ACC112 (cell line): ENCODE measurements at regions not wholly inside any gene's neighbourhood (a gene's known extent, or its start where the extent isn't known, plus 50 kb on each side); places are given as distances from the start of the nearest gene placed in this dataset.

Experiments
- H2AFZ ChIP-seq: fragments of 200-600 bp; sonication (generic); one replicate; pipeline ENCODE4 v1.6.0; 2017; ENCODE audit warnings: antibody characterized with exemption, low read length; ENCODE audit not compliant: unreplicated experiment
- H3K27ac ChIP-seq: fragments of 200-600 bp; sonication (generic); 2 replicates; pipeline ENCODE4 v1.5.1; 2014; ENCODE audit warnings: low read depth, mild to moderate bottlenecking, antibody characterized with exemption, low read length, moderate library complexity
- H3K27me3 ChIP-seq: fragments of 200-600 bp; sonication (generic); 2 replicates; pipeline ENCODE4 v1.6.1; 2014; ENCODE audit warnings: mild to moderate bottlenecking, antibody characterized with exemption, low read length, moderate library complexity, mixed read lengths; ENCODE audit not compliant: insufficient read depth
- H3K36me3 ChIP-seq: fragments of 200-600 bp; sonication (generic); 2 replicates; pipeline ENCODE4 v1.6.1; 2016; ENCODE audit warnings: mild to moderate bottlenecking, antibody characterized with exemption, low read length, moderate library complexity, mixed read lengths; ENCODE audit not compliant: insufficient read depth
- H3K4me1 ChIP-seq: fragments of 200-600 bp; sonication (generic); one replicate; pipeline ENCODE4 v1.6.1; 2016; ENCODE audit warnings: low read length, mixed read lengths; ENCODE audit not compliant: insufficient read depth, unreplicated experiment, control insufficient read depth
- H3K4me3 ChIP-seq: fragments of 200-600 bp; sonication (generic); 2 replicates; pipeline ENCODE4 v1.5.1; 2014; ENCODE audit warnings: mild to moderate bottlenecking, low read depth, low read length
- H3K79me2 ChIP-seq: fragments of 200-600 bp; sonication (generic); one replicate; pipeline ENCODE4 v1.6.0; 2016; ENCODE audit warnings: low read length; ENCODE audit not compliant: control insufficient read depth, unreplicated experiment, insufficient read depth

DNA sequence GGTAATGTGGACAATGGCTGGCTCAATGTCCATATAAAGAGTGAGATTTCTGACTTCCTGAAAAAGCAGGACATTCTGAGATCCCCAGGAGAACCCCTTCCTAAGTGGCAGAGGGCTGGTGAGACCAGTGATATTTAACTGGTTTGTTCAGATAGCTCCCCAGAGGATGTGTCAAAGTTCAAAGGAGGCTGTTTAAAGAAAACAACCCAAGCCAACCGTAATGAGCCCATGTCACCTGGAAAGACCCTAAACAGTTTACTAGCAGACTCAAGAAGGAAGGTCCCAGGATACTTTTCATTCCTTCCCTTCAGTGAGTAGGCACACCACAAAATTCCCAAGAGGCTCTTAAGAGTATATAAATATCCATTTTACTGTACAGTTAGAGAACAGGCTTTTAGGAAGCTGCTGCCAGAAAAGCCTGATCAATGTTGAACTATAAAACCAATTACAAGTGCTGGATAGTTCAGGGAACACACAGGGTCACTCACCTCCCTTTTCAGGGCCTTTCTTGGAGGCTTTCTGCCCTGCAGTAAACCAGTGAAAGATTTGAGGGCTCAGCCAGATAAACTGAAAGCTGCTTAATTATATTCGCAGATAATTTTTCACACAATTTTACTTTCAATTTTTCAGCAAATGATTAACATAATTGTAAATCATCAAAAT is 293.5 kb downstream of the ASXL3 start:
- H2AFZ ChIP-seq: no peak overlapping the region
- H3K27ac ChIP-seq: no peak overlapping the region

GRCh38 chr18:33870059-33870458 is 292.0 kb downstream of the ASXL3 start:
- H3K27ac ChIP-seq: no peak overlapping the region
- no peak overlapping the region for H3K4me3 ChIP-seq
- H3K36me3 ChIP-seq: no peaks in the 10 kb centered on the region
- no peaks in the 10 kb centered on the region for H3K79me2 ChIP-seq
- H2AFZ ChIP-seq: no peak overlapping the region
- H3K27me3 ChIP-seq: no peaks in the 10 kb centered on the region
- H3K4me1 ChIP-seq: no peaks in the 10 kb centered on the region

More for the DNA sequence above, 293.5 kb downstream of the ASXL3 start:
- Histone ChIP-seq H3K79me2 (no peaks in the 10 kb centered on the region), H3K4me1 (no peaks in the 10 kb centered on the region), H3K36me3 (no peaks in the 10 kb centered on the region), H3K4me3 (no peak overlapping the region), H3K27me3 (no peaks in the 10 kb centered on the region)

DNA sequence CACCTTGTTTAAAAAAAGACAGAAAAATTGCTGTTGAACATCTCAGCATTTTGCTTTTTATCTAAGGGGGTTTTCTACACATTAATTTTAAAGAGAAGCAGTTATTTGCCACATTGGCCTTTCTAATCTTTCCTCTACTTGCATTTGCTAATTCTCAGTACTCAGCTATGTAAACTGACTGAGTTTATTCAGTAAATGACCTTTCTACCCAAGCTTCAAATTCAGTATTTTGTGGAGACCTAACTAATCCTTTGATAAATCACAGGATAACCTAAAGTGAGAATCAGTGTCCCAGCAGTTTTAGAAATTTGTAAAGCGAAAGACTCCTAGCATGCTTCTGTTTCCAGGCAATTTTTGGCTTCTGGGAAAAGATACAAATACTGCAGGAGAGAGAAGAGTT is 288.4 kb downstream of the ASXL3 start:
- Histone ChIP-seq H2AFZ (no peak overlapping the region), H3K27ac (no peak overlapping the region), H3K27me3 (no peaks in the 10 kb centered on the region), H3K36me3 (no peaks in the 10 kb centered on the region), H3K79me2 (no peaks in the 10 kb centered on the region), H3K4me1 (no peaks in the 10 kb centered on the region), H3K4me3 (no peak overlapping the region)

DNA sequence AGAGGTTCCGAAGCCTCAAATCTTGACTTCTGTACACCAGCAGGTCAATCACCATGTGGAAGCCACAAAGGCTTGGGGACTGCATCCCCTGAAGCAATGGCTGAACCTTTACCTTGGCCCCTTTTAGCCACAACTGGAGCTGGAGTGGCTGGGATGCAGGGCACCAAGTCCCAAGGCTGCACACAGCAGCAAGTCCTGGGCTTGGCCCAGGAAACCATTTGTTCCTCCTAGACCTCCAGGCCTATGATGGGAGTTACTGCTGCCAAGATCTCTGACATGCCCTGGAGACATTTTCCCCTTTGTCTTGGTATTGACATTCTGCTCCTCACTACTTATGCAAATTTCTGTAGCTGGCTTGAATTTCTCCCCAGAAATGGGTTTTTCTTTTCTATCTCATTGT is 285.9 kb downstream of the ASXL3 start:
- H3K4me1 ChIP-seq: no peaks in the 10 kb centered on the region
- H3K27ac ChIP-seq: no peak overlapping the region

DNA sequence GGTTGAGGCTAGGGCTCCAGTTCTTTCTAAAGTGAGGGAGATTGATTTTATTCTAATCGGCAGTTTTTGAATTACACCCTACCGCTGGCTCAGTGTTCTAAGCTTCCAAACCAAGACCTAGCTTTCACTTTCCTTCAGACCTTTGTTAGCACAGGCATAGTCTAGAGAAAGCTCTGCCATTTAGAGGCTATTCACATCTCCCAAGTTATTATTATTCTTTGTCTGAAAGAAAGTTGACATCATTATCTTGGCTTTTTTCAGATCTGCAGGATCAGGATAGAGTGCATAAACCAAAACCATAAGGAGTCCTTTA is 276.8 kb downstream of the ASXL3 start:
- no peak overlapping the region for H3K27ac ChIP-seq
- no peaks in the 10 kb centered on the region for H3K27me3 ChIP-seq
- no peak overlapping the region for H3K4me3 ChIP-seq
- H3K4me1 ChIP-seq: no peaks in the 10 kb centered on the region
- no peaks in the 10 kb centered on the region for H3K36me3 ChIP-seq
- no peaks in the 10 kb centered on the region for H3K79me2 ChIP-seq
- H2AFZ ChIP-seq: no peak overlapping the region

More for the DNA sequence above, 285.9 kb downstream of the ASXL3 start:
- H3K36me3 ChIP-seq: no peaks in the 10 kb centered on the region
- no peak overlapping the region for H3K4me3 ChIP-seq
- H3K27me3 ChIP-seq: no peaks in the 10 kb centered on the region
- H2AFZ ChIP-seq: no peak overlapping the region
- H3K79me2 ChIP-seq: no peaks in the 10 kb centered on the region

DNA sequence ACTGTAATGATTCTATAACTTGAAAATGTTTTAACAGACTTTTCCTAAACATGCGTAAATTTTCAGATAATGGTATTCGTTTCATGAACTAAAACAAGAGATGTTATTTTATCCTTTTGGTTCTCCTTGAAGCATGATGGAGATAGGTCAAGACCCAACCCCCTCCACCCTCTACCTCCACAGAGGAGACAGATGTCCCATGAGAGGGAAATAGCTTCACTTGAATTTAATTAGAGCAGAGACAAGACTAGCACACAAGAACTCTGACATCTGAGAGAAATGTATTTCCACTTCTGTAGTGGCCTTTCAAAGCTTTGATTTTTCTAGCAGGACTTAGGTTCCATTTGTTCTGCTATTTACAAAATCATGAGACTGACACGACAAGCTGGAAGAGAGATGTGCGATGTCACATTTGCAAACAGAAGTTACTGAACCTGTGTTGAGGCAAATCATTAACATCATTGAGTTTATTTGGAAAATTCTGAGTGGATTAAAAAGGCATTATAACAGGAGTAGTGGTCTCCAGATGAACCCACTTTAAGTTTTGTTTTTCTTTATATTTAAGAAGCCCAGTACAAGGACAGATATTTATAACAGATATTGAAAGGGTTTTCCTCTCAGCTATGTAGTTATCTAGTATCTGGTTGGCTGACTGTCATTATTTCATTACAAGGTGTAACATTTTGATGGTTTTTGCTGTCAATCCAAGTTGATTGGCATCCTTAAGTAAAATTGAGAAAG is 276.2 kb downstream of the ASXL3 start:
- H3K27ac ChIP-seq: no peak overlapping the region

DNA sequence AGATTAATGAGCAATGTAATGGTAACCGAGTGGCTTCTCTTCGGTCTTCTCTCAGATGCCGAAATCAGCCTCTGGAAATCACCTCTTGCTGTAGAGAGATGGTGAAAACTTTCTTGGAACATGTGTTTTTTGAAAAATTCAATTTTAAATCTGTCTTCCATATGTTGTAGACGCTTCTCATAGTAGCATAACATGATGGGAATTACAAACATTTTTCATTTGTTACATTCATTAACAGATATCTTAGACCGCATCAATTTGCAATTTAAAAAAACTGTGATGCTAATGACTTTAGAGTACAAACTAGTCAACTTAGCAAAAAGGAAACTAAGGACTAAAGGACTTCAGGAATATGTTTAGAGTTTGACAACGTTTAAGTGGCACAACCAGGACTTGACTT is 275.2 kb downstream of the ASXL3 start:
- no peak overlapping the region for H2AFZ ChIP-seq
- H3K27me3 ChIP-seq: no peaks in the 10 kb centered on the region
- H3K27ac ChIP-seq: no peak overlapping the region

More for the DNA sequence above, 276.2 kb downstream of the ASXL3 start:
- Histone ChIP-seq H3K79me2 (no peaks in the 10 kb centered on the region), H3K27me3 (no peaks in the 10 kb centered on the region), H3K4me3 (no peak overlapping the region), H3K36me3 (no peaks in the 10 kb centered on the region), H2AFZ (no peak overlapping the region), H3K4me1 (no peaks in the 10 kb centered on the region)

DNA sequence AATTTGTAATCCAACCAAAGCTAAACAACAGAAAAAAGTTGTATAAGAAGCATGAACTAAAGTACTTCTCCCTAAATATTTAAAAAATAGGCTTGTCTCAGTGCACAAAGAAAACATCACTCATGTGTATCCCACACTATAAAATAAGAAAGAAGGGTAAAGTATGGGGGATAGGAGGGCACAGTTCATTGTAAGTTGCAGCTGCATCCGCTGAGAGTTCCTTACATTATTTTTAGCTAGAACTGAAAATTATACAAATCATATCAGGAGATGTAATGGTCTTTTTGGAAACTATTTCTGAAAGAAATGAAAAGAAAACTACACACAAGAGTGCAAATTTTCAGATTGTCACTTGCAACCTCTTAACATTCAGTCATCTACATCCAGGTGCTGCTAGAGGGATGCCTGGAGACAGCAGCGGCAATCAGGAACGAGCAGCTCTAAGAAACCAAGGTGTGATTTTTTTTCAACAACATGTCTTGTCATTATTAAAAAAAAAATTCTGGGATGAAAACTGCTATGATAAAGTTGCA is 273.6 kb downstream of the ASXL3 start:
- H3K36me3 ChIP-seq: no peaks in the 10 kb centered on the region
- no peak overlapping the region for H3K27ac ChIP-seq
- no peaks in the 10 kb centered on the region for H3K4me1 ChIP-seq
- H2AFZ ChIP-seq: no peak overlapping the region
- H3K27me3 ChIP-seq: no peaks in the 10 kb centered on the region
- no peak overlapping the region for H3K4me3 ChIP-seq
- H3K79me2 ChIP-seq: no peaks in the 10 kb centered on the region

More for the DNA sequence above, 275.2 kb downstream of the ASXL3 start:
- Histone ChIP-seq H3K36me3 (no peaks in the 10 kb centered on the region), H3K4me3 (no peak overlapping the region), H3K4me1 (no peaks in the 10 kb centered on the region), H3K79me2 (no peaks in the 10 kb centered on the region)

DNA sequence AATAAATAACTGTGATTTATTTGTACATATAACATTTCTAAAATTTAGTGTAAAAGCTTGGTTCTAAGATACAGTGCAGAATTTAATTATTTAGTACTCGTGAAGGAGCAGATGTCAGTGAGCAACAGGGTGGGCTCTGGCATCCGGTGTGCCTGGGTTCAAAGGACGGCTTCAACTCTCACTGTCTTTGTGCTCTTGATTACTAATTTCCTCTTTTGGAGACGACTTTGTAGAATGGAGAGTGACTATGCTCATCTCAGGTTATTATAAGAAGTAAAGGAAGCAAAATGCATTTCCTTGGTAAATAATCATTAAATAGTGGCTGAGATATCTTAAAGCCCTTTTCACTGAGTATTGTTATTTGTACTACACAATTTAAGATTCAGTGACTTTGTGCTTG is 271.7 kb downstream of the ASXL3 start:
- no peak overlapping the region for H2AFZ ChIP-seq
- H3K36me3 ChIP-seq: no peaks in the 10 kb centered on the region
- H3K4me1 ChIP-seq: no peaks in the 10 kb centered on the region
- H3K79me2 ChIP-seq: no peaks in the 10 kb centered on the region
- H3K27me3 ChIP-seq: no peaks in the 10 kb centered on the region
- H3K4me3 ChIP-seq: no peak overlapping the region
- H3K27ac ChIP-seq: no peak overlapping the region

- Histone ChIP-seq H3K79me2 (no peaks in the 10 kb centered on the region), H3K27ac (no peak overlapping the region), H3K36me3 (no peaks in the 10 kb centered on the region), H2AFZ (no peak overlapping the region), H3K27me3 (no peaks in the 10 kb centered on the region), H3K4me3 (no peak overlapping the region), H3K4me1 (no peaks in the 10 kb centered on the region)
Measured at GRCh38 chr18:33844232-33844631, 266.2 kb downstream of the ASXL3 start.
